Activated CD8-positive, alpha-beta T cell treated with anti-CD3 and anti-CD28 coated beads, Interleukin-2, amount 10 ng/mL, durations not matched to agents 7 days and 5 days (primary cell): ENCODE measurements at regions not wholly inside any gene's neighbourhood (a gene's known extent, or its start where the extent isn't known, plus 50 kb on each side); places are given as distances from the start of the nearest gene placed in this dataset.
"Not testable (repeated sequence)": the region's sequence is repeated elsewhere in the genome, so short reads cannot be mapped to it uniquely, and the experiment has no call there.

ENCODE experiments used
- ATAC-seq: fragments of 150-1000 bp; cut with Tn5 transposase; one replicate; pipeline ENCODE4 v1.10.0; 2021; ENCODE audit warnings: moderate library complexity
- CTCF ChIA-PET: fragments of 350-600 bp; sonication (Branson Sonifier 250); formaldehyde crosslinking; loops from one replicate; lab custom pipeline; 2021; ENCODE audit warnings: antibody characterized with exemption; lab: Charles Lee
- POLR2A ChIA-PET: fragments of 350-600 bp; sonication (Branson Sonifier 250); formaldehyde crosslinking; loops from one replicate; lab custom pipeline; 2021; ENCODE audit warnings: antibody characterized with exemption; lab: Charles Lee
- DNase-seq: peaks from one replicate; pipeline ENCODE4 v3.0.0-alpha.2; 2020
- H3K27ac Mint-ChIP-seq: one replicate; pipeline ENCODE4 v1.8.0; 2021; ENCODE audit warnings: mild to moderate bottlenecking, mixed read lengths
- H3K27me3 Mint-ChIP-seq: one replicate; pipeline ENCODE4 v1.8.0; 2021; ENCODE audit warnings: low read depth, mixed read lengths
- H3K36me3 Mint-ChIP-seq: one replicate; pipeline ENCODE4 v1.8.0; 2021; ENCODE audit warnings: low read depth, mixed read lengths
- H3K4me1 Mint-ChIP-seq: one replicate; pipeline ENCODE4 v1.8.0; 2021; ENCODE audit warnings: low read depth, mixed read lengths
- H3K4me3 Mint-ChIP-seq: one replicate; pipeline ENCODE4 v1.8.0; 2021; ENCODE audit warnings: mild to moderate bottlenecking, mixed read lengths
- H3K9me3 Mint-ChIP-seq: one replicate; pipeline ENCODE4 v1.8.0; 2022; ENCODE audit warnings: mixed read lengths; ENCODE audit not compliant: insufficient read depth

- H3K4me1 Mint-ChIP-seq, H3K9me3 Mint-ChIP-seq, H3K36me3 Mint-ChIP-seq, POLR2A ChIA-PET, CTCF ChIA-PET, H3K27ac Mint-ChIP-seq, DNase-seq, ATAC-seq, H3K4me3 Mint-ChIP-seq, H3K27me3 Mint-ChIP-seq: not testable (repeated sequence)
Measured at GRCh38 chr18:14964976-14965375, 217.0 kb downstream of the ANKRD30B start.

- DNase-seq (no peak), ATAC-seq (no peak)
- Mint-ChIP-seq H3K4me3 (no peak overlapping the region), H3K27ac (no peak overlapping the region), H3K36me3 (no peaks in the 10 kb centered on the region), H3K4me1 (no peaks in the 10 kb centered on the region), H3K27me3 (no peaks in the 10 kb centered on the region), H3K9me3 (no peaks in the 10 kb centered on the region)
- POLR2A ChIA-PET = no interaction called here
- CTCF ChIA-PET = no interaction called here
Measured at GRCh38 chr18:14965553-14965952, 217.6 kb downstream of the ANKRD30B start.

- H3K36me3 Mint-ChIP-seq, POLR2A ChIA-PET, ATAC-seq: not testable (repeated sequence)
Measured at GRCh38 chr18:14967246-14967645, 219.3 kb downstream of the ANKRD30B start.

GRCh38 chr18:14969500-14969899, 221.5 kb downstream of the ANKRD30B start:
- Mint-ChIP-seq H3K4me1 (no peaks in the 10 kb centered on the region), H3K4me3 (no peak overlapping the region), H3K27me3 (no peaks in the 10 kb centered on the region), H3K9me3 (no peaks in the 10 kb centered on the region), H3K27ac (no peak overlapping the region), H3K36me3 (no peaks in the 10 kb centered on the region)
- DNase-seq (no peak), ATAC-seq (no peak)
- ChIA-PET CTCF (no interaction called here), POLR2A (no interaction called here)

More at GRCh38 chr18:14967246-14967645, 219.3 kb downstream of the ANKRD30B start:
- H3K27ac Mint-ChIP-seq, DNase-seq, H3K9me3 Mint-ChIP-seq, H3K27me3 Mint-ChIP-seq, H3K4me1 Mint-ChIP-seq, H3K4me3 Mint-ChIP-seq, CTCF ChIA-PET: not testable (repeated sequence)

- DNase-seq = no peak
- Mint-ChIP-seq H3K9me3 (no peaks in the 10 kb centered on the region), H3K4me1 (no peaks in the 10 kb centered on the region), H3K4me3 (no peak overlapping the region), H3K36me3 (no peaks in the 10 kb centered on the region), H3K27ac (no peak overlapping the region), H3K27me3 (no peaks in the 10 kb centered on the region)
- ATAC-seq = no peak
- ChIA-PET POLR2A (no interaction called here), CTCF (no interaction called here)
Measured at GRCh38 chr18:14970027-14970426, 222.1 kb downstream of the ANKRD30B start.

- no peaks in the 10 kb centered on the region for H3K27me3 Mint-ChIP-seq
- no peaks in the 10 kb centered on the region for H3K4me1 Mint-ChIP-seq
- ATAC-seq (no peak), DNase-seq (no peak)
- ChIA-PET CTCF (no interaction called here), POLR2A (no interaction called here)
- no peak overlapping the region for H3K27ac Mint-ChIP-seq
- no peaks in the 10 kb centered on the region for H3K9me3 Mint-ChIP-seq
- H3K36me3 Mint-ChIP-seq = no peaks in the 10 kb centered on the region
- no peak overlapping the region for H3K4me3 Mint-ChIP-seq
Measured at GRCh38 chr18:14971461-14972185, 223.7 kb downstream of the ANKRD30B start.

- H3K4me3 Mint-ChIP-seq, H3K27me3 Mint-ChIP-seq, CTCF ChIA-PET, H3K27ac Mint-ChIP-seq, ATAC-seq, POLR2A ChIA-PET, H3K4me1 Mint-ChIP-seq, H3K9me3 Mint-ChIP-seq, DNase-seq, H3K36me3 Mint-ChIP-seq: not testable (repeated sequence)
Measured at GRCh38 chr18:14973421-14973820, 225.4 kb downstream of the ANKRD30B start.

- no peaks in the 10 kb centered on the region for H3K27me3 Mint-ChIP-seq
- H3K9me3 Mint-ChIP-seq = no peaks in the 10 kb centered on the region
- DNase-seq (no peak), ATAC-seq (no peak)
- H3K4me1 Mint-ChIP-seq = no peaks in the 10 kb centered on the region
- CTCF ChIA-PET = no interaction called here
- POLR2A ChIA-PET = no interaction called here
- no peak overlapping the region for H3K27ac Mint-ChIP-seq
- no peak overlapping the region for H3K4me3 Mint-ChIP-seq
- H3K36me3 Mint-ChIP-seq = no peaks in the 10 kb centered on the region
Measured at GRCh38 chr18:14974088-14974487, 226.1 kb downstream of the ANKRD30B start.

- DNase-seq (no peak), ATAC-seq (no peak)
- Mint-ChIP-seq H3K27me3 (no peaks in the 10 kb centered on the region), H3K4me1 (no peaks in the 10 kb centered on the region), H3K4me3 (no peak overlapping the region), H3K27ac (no peak overlapping the region), H3K36me3 (no peaks in the 10 kb centered on the region), H3K9me3 (no peaks in the 10 kb centered on the region)
- ChIA-PET POLR2A (no interaction called here), CTCF (no interaction called here)
Measured at GRCh38 chr18:14974576-14974975, 226.6 kb downstream of the ANKRD30B start.

GRCh38 chr18:14975431-14975830, 227.5 kb downstream of the ANKRD30B start:
- ChIA-PET CTCF (no interaction called here), POLR2A (no interaction called here)
- ATAC-seq (no peak), DNase-seq (no peak)
- H3K9me3 Mint-ChIP-seq = no peaks in the 10 kb centered on the region
- H3K27me3 Mint-ChIP-seq = no peaks in the 10 kb centered on the region
- no peak overlapping the region for H3K4me3 Mint-ChIP-seq
- H3K36me3 Mint-ChIP-seq = no peaks in the 10 kb centered on the region
- H3K27ac Mint-ChIP-seq = no peak overlapping the region
- H3K4me1 Mint-ChIP-seq = no peaks in the 10 kb centered on the region

GRCh38 chr18:14976736-14977430, 228.9 kb downstream of the ANKRD30B start:
- ChIA-PET POLR2A (no interaction called here), CTCF (no interaction called here)
- Mint-ChIP-seq H3K27me3 (no peaks in the 10 kb centered on the region), H3K4me1 (no peaks in the 10 kb centered on the region), H3K4me3 (no peak overlapping the region), H3K36me3 (no peaks in the 10 kb centered on the region), H3K9me3 (no peaks in the 10 kb centered on the region), H3K27ac (no peak overlapping the region)
- ATAC-seq (no peak), DNase-seq (no peak)

- POLR2A ChIA-PET = no interaction called here
- H3K4me1 Mint-ChIP-seq = no peaks in the 10 kb centered on the region
- H3K27me3 Mint-ChIP-seq = no peaks in the 10 kb centered on the region
Measured at GRCh38 chr18:14978191-14978590, 230.2 kb downstream of the ANKRD30B start.

More at GRCh38 chr18:14978191-14978590, 230.2 kb downstream of the ANKRD30B start:
- CTCF ChIA-PET = no interaction called here
- DNase-seq = no peak
- Mint-ChIP-seq H3K27ac (no peak overlapping the region), H3K9me3 (no peaks in the 10 kb centered on the region), H3K4me3 (no peak overlapping the region), H3K36me3 (no peaks in the 10 kb centered on the region)
- no peak for ATAC-seq
